Hepatocyte (in vitro differentiated cells): ENCODE measurements at regions not wholly inside any gene's neighbourhood (a gene's known extent, or its start where the extent isn't known, plus 50 kb on each side); places are given as distances from the start of the nearest gene placed in this dataset.

Experiments
- EZH2 ChIP-seq: fragments of 200-600 bp; sonication (generic); IDR thresholded peaks from 2 replicates; pipeline ENCODE4 v1.6.1; 2016; ENCODE audit warnings: antibody characterized with exemption, mild to moderate bottlenecking, borderline replicate concordance
- TF ChIP-seq, protein P1 (sequence below): fragments of 200-600 bp; sonication (generic); IDR thresholded peaks from 2 replicates; pipeline ENCODE4 v1.5.1; 2016; ENCODE audit warnings: antibody characterized with exemption, mild to moderate bottlenecking; ENCODE audit not compliant: poor library complexity

DNA sequence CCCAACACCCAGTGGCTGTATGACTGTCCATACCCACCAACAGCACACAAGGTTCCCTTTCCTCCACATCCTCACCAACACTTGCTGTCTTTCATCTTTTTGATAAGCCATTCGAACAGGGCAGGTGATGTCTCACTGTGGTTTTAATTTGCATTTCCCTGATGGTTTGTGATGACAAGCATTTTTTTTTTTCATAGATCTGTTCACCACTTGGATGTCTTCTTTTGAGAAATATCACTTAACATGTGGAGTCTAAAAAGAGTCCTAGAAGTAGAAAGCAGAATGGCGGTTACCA lies 198.1 kb upstream of the DIO3 start:
- no peak for TF ChIP-seq EZH2
- TF ChIP-seq, protein P1, sequence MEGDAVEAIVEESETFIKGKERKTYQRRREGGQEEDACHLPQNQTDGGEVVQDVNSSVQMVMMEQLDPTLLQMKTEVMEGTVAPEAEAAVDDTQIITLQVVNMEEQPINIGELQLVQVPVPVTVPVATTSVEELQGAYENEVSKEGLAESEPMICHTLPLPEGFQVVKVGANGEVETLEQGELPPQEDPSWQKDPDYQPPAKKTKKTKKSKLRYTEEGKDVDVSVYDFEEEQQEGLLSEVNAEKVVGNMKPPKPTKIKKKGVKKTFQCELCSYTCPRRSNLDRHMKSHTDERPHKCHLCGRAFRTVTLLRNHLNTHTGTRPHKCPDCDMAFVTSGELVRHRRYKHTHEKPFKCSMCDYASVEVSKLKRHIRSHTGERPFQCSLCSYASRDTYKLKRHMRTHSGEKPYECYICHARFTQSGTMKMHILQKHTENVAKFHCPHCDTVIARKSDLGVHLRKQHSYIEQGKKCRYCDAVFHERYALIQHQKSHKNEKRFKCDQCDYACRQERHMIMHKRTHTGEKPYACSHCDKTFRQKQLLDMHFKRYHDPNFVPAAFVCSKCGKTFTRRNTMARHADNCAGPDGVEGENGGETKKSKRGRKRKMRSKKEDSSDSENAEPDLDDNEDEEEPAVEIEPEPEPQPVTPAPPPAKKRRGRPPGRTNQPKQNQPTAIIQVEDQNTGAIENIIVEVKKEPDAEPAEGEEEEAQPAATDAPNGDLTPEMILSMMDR: no peak
